Tibial nerve (tissue), 4 donors: ENCODE measurements at regions not wholly inside any gene's neighbourhood (a gene's known extent, or its start where the extent isn't known, plus 50 kb on each side); places are given as distances from the start of the nearest gene placed in this dataset.

ENCODE experiments used
- CTCF ChIP-seq, 5 experiments: fragments of 200-600 bp in 3 of 5; fragments of 450-650 bp in 2 of 5; sonication (generic) in 3 of 5; IDR thresholded peaks; one replicate each; pipeline ENCODE4 v1.5.1; 2016 to 2019; ENCODE audit warnings: antibody characterized with exemption in 5 of 5, mild to moderate bottlenecking in 3 of 5, moderate library complexity in 2 of 5
- EP300 ChIP-seq, 2 donors: sonication (generic); formaldehyde crosslinking; IDR thresholded peaks; one replicate each; pipeline ENCODE4 v1.6.1; 2017; ENCODE audit warnings: antibody characterized with exemption in 2 of 2, mild to moderate bottlenecking in 1 of 2
- POLR2A ChIP-seq, 2 donors: fragments of 450-650 bp; IDR thresholded peaks; one replicate each; pipeline ENCODE4 v1.6.1; 2017; ENCODE audit warnings: antibody characterized with exemption in 2 of 2, mild to moderate bottlenecking in 2 of 2, moderate library complexity in 2 of 2

GRCh38 chr5:121378046-121378445 is 473.6 kb upstream of the FTMT start:
- TF ChIP-seq CTCF (IDR thresholded peaks at IDR 0.05) (no peak), POLR2A (IDR thresholded peaks at IDR 0.05) (no peak), EP300 (IDR thresholded peaks at IDR 0.05) (no peak)
